PC-3 (cell line): ENCODE measurements at regions not wholly inside any gene's neighbourhood (a gene's known extent, or its start where the extent isn't known, plus 50 kb on each side); places are given as distances from the start of the nearest gene placed in this dataset.

Experiments used
- EZH2 ChIP-seq: fragments of 300-600 bp; sonication (generic); IDR thresholded peaks from one replicate; pipeline ENCODE4 v1.6.1; 2017; ENCODE audit warnings: antibody characterized with exemption, mild to moderate bottlenecking, low read length; ENCODE audit not compliant: unreplicated experiment
- EZH2phosphoT487 ChIP-seq: fragments of 300-600 bp; sonication (generic); IDR thresholded peaks from 2 replicates; pipeline ENCODE4 v1.6.1; 2018; ENCODE audit warnings: mild to moderate bottlenecking, antibody characterized with exemption, low read length, borderline replicate concordance
- TF ChIP-seq, protein P1 (sequence below): fragments of 300-600 bp; sonication (generic); conservative IDR thresholded peaks from 2 replicates; pipeline ENCODE4 v1.5.1; 2017; ENCODE audit warnings: antibody characterized with exemption, low read depth, mild to moderate bottlenecking, low read length

DNA sequence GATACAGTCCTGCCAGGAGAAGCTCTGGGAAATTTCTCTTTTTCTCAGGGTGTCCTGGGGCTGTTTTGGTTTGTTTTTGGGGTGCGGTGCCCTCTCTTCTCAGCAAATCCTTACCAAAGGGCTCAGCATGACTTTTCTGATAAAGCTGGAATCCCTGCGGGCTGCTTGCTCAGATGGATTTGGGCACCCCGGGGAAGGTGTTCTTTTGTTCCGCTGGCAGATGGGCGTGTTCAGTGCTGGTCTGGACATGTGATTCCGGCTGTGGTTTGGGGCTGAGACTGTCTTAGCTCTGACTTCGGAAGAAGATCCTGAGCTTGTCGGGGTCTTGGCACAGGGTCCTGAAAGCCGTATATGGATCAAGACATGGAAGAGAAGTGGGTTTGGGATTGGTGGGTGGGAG is 134.2 kb upstream of the SPRED2 start:
- TF ChIP-seq, protein P1, sequence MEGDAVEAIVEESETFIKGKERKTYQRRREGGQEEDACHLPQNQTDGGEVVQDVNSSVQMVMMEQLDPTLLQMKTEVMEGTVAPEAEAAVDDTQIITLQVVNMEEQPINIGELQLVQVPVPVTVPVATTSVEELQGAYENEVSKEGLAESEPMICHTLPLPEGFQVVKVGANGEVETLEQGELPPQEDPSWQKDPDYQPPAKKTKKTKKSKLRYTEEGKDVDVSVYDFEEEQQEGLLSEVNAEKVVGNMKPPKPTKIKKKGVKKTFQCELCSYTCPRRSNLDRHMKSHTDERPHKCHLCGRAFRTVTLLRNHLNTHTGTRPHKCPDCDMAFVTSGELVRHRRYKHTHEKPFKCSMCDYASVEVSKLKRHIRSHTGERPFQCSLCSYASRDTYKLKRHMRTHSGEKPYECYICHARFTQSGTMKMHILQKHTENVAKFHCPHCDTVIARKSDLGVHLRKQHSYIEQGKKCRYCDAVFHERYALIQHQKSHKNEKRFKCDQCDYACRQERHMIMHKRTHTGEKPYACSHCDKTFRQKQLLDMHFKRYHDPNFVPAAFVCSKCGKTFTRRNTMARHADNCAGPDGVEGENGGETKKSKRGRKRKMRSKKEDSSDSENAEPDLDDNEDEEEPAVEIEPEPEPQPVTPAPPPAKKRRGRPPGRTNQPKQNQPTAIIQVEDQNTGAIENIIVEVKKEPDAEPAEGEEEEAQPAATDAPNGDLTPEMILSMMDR, result no peak
- TF ChIP-seq EZH2phosphoT487, result no peak
- no peak for TF ChIP-seq EZH2
